SIG-M5 (cell line): ENCODE measurements at regions not wholly inside any gene's neighbourhood (a gene's known extent, or its start where the extent isn't known, plus 50 kb on each side); places are given as distances from the start of the nearest gene placed in this dataset.
"Not testable (repeated sequence)": the region's sequence is repeated elsewhere in the genome, so short reads cannot be mapped to it uniquely, and the experiment has no call there.

Experiments
- DNase-seq: peaks from one replicate; lab custom pipeline; 2025; lab: John Stamatoyannopoulos, UW

GRCh38 chr15:31681529-31682259 lies 348.6 kb upstream of the CHRNA7 start:
- DNase-seq, result not testable (repeated sequence)

- DNase-seq, result not testable (repeated sequence)
These were observed 343.2 kb upstream of the CHRNA7 start for GRCh38 chr15:31687088-31687487.

GRCh38 chr15:31696509-31696908 lies 333.8 kb upstream of the CHRNA7 start:
- DNase-seq, result not testable (repeated sequence)

DNA sequence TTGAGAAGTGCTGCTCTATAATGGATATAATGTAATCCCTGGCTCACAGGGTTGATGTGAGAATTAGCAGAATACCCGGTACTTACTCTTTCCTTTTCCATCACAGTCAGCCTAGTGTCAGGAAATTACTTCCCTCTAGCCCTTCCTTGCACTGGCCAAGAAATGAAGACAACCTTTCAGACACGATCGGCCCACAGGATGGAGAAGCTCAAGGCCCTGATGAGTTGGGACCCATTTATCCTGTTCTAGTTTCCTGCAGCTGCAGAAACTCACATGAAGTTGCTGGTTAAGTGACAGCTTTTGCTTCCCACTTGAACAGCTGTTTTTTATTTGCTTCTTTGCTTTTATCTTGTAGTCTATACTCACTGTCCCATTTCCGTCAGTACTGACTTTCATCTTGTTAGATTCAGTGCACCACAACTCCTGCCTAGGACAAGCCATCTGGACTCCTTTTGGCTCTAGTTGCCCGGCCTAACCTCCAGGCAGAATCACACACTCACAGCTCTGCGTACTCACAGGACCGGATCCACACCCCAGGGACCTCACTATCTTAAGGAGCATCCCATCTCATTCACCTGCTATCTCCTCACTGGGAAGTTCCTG lies 325.1 kb upstream of the CHRNA7 start:
- not testable (repeated sequence) for DNase-seq

DNA sequence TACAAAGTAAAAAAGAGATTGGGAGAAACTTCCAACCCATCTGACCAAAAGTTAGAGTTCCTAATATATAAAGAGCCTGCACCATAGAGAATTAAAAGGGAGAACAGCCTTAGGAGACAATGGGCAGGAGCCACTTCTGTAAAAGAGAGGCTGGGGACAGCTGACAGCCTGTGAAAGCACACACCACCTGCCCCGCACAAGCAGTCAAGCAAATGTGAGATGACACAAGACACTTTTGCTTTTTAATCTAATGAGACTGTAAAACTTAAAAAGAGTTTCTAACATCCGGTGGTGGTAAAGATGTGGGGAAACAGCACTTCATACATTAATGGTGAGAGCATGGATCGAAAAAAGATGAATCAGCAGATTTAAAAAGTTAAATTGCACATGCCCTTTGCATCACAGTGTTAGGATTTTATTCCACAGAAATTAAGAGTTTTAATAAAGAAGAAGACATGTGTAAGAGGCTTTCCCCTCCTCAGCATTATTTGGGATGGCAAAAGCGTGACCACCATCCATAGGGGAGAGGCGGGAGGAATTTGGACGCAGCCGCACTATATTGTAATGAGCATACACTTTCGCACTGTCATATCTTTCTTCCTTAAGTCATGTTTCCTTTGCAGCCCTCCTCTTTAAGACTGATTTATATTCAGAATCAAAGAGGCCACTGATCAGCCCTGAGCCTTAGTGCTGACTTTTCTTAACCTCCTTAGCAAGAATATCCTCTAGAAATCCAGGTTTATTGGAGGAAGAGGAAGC lies 322.2 kb upstream of the CHRNA7 start:
- not testable (repeated sequence) for DNase-seq

DNA sequence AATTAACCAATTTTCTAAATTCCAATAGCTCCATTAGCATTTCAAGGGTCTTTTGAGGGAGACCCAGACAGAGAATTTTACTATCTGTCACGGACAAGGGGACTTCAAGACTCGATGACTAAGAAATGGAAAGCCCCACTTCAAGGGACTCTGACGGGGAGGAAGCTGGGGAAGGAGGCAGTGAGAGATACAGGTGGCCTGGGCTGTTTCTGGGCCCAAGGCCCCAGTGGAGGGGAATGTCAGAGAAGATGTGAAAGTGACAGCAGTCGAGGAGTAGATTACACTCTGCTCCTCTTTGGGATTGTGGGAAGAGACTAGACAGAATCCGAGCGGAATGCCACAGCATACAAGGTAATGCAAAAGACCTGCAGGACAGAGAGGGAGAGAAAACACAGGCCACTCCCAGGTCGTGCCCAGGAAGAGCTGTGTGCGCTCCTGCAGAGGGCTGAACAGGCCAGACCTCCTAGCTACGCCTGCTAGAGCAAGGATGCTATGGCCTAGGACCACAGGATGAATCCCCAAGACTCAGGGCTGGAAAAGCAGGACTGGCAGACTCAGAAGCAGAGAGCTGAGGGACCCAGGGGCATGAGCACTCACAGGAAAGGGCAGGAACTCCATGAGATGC lies 321.5 kb upstream of the CHRNA7 start:
- DNase-seq, result not testable (repeated sequence)

DNA sequence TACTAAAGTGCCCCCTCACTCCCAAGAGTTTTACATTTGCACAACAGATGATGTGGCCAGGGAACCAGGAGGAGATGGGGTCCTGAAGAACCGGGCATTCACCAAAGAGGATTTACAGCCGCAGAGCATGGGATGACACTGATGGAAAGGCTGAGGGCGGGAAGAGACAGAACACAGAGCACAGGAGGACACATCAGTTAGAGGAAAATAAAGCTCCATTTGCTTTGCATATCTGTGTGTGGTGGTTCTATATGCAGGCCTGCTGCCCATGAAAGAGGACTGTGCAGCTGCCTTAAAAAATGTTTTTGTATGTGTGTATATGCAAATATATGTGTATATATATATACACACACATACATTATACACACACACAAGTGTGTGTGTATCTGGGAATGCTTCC lies 320.8 kb upstream of the CHRNA7 start:
- not testable (repeated sequence) for DNase-seq

- not testable (repeated sequence) for DNase-seq
These were observed 319.5 kb upstream of the CHRNA7 start for GRCh38 chr15:31710806-31711205.

DNA sequence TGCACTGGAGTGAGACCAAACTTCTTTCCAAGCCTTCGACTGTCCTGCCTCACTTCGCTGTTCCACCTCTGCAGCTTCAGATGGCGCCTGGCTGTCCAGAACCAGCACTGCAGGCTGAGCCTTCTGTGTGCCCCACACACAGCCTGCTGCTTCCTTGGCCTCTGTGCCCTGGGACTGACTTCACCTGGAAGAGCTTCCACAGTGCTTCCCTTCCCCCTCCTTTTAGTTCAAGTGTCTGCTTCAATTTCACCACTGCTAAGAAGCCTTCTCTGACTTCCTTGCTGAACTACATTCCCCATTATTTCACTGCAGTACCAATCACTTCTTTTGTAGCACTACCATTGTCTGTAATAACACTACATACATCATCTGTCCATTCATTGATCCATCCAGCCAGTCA lies 315.1 kb upstream of the CHRNA7 start:
- not testable (repeated sequence) for DNase-seq

GRCh38 chr15:31718625-31719024 lies 311.7 kb upstream of the CHRNA7 start:
- not testable (repeated sequence) for DNase-seq

- DNase-seq, result not testable (repeated sequence)
These were observed 310.8 kb upstream of the CHRNA7 start for GRCh38 chr15:31719396-31720022.

DNA sequence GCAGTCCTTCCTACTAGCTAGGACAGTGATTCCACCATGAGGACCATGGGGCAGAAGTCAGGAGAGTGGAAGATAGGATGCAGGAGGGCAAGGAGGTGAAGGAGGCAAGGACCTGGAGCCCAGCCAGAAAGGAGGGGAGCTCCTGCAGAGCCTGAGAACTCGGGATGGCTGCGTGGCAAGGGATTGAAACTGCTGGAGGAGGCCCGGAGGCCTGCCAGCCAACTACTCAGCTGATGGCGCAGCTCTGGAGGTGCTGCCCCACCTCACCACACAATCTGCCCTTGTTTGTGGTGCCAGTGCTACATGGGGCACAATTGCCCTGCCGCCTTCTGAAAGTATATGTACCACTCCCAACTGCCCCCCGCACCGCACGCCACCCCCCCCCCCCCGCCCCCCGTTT lies 307.3 kb upstream of the CHRNA7 start:
- not testable (repeated sequence) for DNase-seq

DNA sequence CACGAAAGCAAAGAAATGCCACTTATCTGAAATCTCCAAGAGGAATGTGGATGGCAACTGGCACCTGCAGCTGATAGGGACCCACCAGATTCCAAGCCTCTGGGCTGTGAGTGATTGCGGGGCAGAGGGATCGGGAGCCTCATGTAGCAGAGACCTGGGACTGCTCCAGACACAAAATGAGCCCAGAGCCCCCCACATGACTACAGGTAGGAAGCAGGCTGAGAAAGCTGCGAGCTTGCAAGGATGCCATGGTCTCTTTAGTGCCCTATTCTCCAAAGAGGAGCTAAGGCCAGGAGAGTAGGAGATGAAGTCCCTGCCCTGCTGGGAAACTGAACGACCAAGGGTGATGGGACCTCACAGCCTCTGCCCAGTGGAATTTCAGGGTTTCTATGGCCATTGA lies 305.4 kb upstream of the CHRNA7 start:
- DNase-seq, result not testable (repeated sequence)

GRCh38 chr15:31725619-31726018 lies 304.7 kb upstream of the CHRNA7 start:
- DNase-seq, result not testable (repeated sequence)

DNA sequence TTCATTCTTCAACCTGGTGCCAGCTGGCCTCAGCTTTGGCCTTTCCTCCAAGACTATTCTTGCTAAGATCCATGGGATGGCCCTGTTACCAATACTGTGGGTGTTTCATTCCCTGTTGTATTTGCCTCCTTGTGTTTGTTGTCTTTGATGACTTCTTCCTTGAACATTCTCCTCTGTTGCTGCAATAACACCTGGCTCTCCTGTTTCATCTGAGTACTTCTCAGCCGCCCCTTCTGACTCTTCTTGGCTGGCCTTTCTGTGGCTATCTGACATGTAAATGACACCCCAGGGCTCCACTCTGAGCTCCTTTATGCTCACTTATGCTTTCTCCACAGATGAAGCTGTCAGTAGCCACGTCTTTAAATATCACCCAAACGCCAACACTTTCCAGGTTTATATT lies 302.7 kb upstream of the CHRNA7 start:
- no peak for DNase-seq

GRCh38 chr15:31732726-31733125 lies 297.6 kb upstream of the CHRNA7 start:
- DNase-seq, result no peak

GRCh38 chr15:31733424-31733823 lies 296.9 kb upstream of the CHRNA7 start:
- no peak for DNase-seq

- DNase-seq, result no peak
These were observed 290.1 kb upstream of the CHRNA7 start for GRCh38 chr15:31740203-31740602.

- no peak for DNase-seq
These were observed 284.5 kb upstream of the CHRNA7 start for GRCh38 chr15:31745841-31746240.

DNA sequence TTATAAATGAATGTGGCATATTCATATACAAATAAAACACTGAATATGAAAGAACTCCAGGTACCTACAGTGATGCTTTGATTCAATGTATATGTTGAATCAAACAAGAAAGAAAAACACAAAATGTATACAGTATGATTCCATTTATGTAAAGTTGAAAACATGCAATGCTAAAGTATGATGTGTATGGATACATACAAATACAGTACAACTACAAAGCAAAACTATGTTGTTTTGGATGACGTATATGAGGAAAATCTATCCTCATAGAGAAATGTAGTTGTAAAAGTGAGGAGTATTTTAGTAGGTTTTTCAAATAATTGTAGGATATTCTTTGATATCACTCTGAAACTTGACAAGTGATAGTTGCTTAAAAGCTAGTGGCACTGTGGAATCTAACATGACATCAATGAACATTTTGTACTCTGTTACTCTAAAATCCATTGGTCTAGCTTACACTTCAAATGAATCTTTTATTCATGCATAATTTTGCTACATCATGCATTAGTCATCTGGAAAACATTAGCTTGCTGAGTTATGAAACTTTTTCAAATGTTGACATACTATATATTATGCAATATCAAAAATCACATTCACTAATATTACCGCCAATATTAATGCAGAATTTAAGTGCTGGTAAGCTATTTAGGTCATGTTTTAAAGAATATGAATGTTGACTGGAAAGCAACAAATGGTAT lies 278.1 kb upstream of the CHRNA7 start:
- no peak for DNase-seq

- no peak for DNase-seq
These were observed 277.4 kb upstream of the CHRNA7 start for GRCh38 chr15:31752905-31753304.
